Smooth muscle cell (in vitro differentiated cells): ENCODE measurements at regions not wholly inside any gene's neighbourhood (a gene's known extent, or its start where the extent isn't known, plus 50 kb on each side); places are given as distances from the start of the nearest gene placed in this dataset.
A peak's percentile ranks its signal among the peaks of the same experiment; 100 is the strongest.

Experiments
- DNase-seq: peaks from one replicate; lab custom pipeline; 2025; ENCODE audit not compliant: unreplicated experiment; lab: John Stamatoyannopoulos, UW
- H2AFZ ChIP-seq: fragments of 200-600 bp; sonication (generic); 2 replicates; pipeline ENCODE4 v1.6.0; 2016; ENCODE audit warnings: antibody characterized with exemption, low read depth, mild to moderate bottlenecking
- H3F3A ChIP-seq: fragments of 200-600 bp; sonication (generic); 2 replicates; pipeline ENCODE4 v1.6.0; 2017; ENCODE audit warnings: antibody characterized with exemption, low read depth
- H3K27ac ChIP-seq: fragments of 200-600 bp; sonication (generic); 2 replicates; pipeline ENCODE4 v1.5.1; 2016; ENCODE audit warnings: low read depth, mild to moderate bottlenecking
- H3K27me3 ChIP-seq: fragments of 200-600 bp; sonication (generic); 2 replicates; pipeline ENCODE4 v1.6.1; 2016; ENCODE audit warnings: low read depth, mild to moderate bottlenecking
- H3K36me3 ChIP-seq: fragments of 200-600 bp; sonication (generic); 2 replicates; pipeline ENCODE4 v1.5.1; 2016; ENCODE audit warnings: low read depth
- H3K4me1 ChIP-seq: fragments of 200-600 bp; sonication (generic); 2 replicates; pipeline ENCODE4 v1.5.1; 2016; ENCODE audit warnings: low read depth
- H3K4me2 ChIP-seq: fragments of 200-600 bp; sonication (generic); 2 replicates; pipeline ENCODE4 v1.6.0; 2016; ENCODE audit warnings: mild to moderate bottlenecking
- H3K4me3 ChIP-seq: fragments of 200-600 bp; sonication (generic); 2 replicates; pipeline ENCODE4 v1.5.1; 2016; ENCODE audit warnings: mild to moderate bottlenecking
- H3K79me2 ChIP-seq: fragments of 200-600 bp; sonication (generic); 2 replicates; pipeline ENCODE4 v1.6.0; 2016; ENCODE audit warnings: low read depth, mild to moderate bottlenecking
- H3K9ac ChIP-seq: fragments of 200-600 bp; sonication (generic); 2 replicates; pipeline ENCODE4 v1.6.0; 2016; ENCODE audit warnings: low read depth
- H3K9me3 ChIP-seq: fragments of 200-600 bp; sonication (generic); replicated peaks from 2 replicates; pipeline ENCODE4 v1.5.1; 2016; ENCODE audit warnings: low read depth
- H4K20me1 ChIP-seq: fragments of 200-600 bp; sonication (generic); 2 replicates; pipeline ENCODE4 v1.6.0; 2016; ENCODE audit warnings: low read depth
- WGBS: methylation state at CpG from one replicate; pipeline ENCODE4 v1.1.7; 2016; ENCODE audit warnings: low lambda C conversion rate; 5-methylcytosine and 5-hydroxymethylcytosine counted together
- TF ChIP-seq, protein P1 (sequence below): fragments of 200-600 bp; sonication (generic); IDR thresholded peaks from 2 replicates; pipeline ENCODE4 v1.5.1; 2017; ENCODE audit warnings: borderline replicate concordance, mild to moderate bottlenecking, antibody characterized with exemption; ENCODE audit not compliant: insufficient read depth, poor library complexity, severe bottlenecking

DNA sequence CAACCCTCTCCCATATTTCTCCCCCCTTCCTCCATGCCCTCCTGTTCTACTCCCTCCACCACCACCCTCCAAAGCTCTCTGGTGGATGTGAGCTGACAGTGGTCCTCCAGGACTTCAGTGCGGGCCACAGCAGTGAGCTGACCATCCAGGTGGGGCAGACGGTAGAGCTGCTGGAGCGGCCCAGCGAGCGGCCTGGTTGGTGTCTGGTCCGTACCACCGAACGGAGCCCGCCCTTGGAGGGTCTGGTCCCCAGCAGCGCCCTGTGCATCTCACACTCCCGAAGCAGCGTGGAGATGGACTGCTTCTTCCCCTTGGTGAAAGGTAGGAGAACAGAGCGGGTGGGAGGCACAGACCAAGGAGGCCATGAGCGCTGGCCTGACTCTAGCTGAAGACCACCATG is 167.5 kb upstream of the UMPS start:
- no peaks in the 10 kb centered on the region for H3K27me3 ChIP-seq
- DNase-seq: no peak
- H3F3A ChIP-seq: peaks cover 16% of the 10 kb centered on the region
- no peaks in the 10 kb centered on the region for H3K79me2 ChIP-seq
- H2AFZ ChIP-seq: no peak overlapping the region
- TF ChIP-seq, protein P1, sequence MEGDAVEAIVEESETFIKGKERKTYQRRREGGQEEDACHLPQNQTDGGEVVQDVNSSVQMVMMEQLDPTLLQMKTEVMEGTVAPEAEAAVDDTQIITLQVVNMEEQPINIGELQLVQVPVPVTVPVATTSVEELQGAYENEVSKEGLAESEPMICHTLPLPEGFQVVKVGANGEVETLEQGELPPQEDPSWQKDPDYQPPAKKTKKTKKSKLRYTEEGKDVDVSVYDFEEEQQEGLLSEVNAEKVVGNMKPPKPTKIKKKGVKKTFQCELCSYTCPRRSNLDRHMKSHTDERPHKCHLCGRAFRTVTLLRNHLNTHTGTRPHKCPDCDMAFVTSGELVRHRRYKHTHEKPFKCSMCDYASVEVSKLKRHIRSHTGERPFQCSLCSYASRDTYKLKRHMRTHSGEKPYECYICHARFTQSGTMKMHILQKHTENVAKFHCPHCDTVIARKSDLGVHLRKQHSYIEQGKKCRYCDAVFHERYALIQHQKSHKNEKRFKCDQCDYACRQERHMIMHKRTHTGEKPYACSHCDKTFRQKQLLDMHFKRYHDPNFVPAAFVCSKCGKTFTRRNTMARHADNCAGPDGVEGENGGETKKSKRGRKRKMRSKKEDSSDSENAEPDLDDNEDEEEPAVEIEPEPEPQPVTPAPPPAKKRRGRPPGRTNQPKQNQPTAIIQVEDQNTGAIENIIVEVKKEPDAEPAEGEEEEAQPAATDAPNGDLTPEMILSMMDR: no peak
- no peaks in the 10 kb centered on the region for H4K20me1 ChIP-seq
- H3K9ac ChIP-seq: no peak overlapping the region
- no peaks in the 10 kb centered on the region for H3K36me3 ChIP-seq
- H3K4me2 ChIP-seq: no peak overlapping the region
- H3K4me1 ChIP-seq: no peaks in the 10 kb centered on the region
- 99% methylated on average over 14 of the region's 14 CpGs for WGBS
- H3K27ac ChIP-seq: no peak overlapping the region
- H3K4me3 ChIP-seq: no peak overlapping the region
- no peaks in the 10 kb centered on the region for H3K9me3 ChIP-seq

DNA sequence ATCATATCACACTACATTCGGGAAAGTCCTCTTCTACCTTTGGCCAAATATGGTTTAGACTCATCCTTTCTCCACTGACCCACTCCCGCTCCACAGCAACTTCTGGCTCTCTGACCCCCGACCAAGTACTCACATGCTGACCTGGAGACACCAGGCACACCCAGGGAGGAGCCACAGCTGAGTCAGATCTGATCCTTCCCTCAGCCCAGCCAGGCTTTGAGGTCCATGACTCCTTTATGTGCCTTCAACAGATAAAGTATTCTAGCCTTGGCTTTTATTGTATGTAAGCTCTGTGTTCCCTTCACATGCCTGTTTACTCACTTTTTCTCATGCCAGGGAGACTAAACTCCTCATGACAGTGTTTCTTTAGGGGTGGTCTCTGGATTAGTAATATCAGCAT is 166.9 kb upstream of the UMPS start:
- DNase-seq: no peak
- H3K27ac ChIP-seq: no peak overlapping the region
- no peaks in the 10 kb centered on the region for H4K20me1 ChIP-seq
- H3K4me3 ChIP-seq: no peak overlapping the region
- no peaks in the 10 kb centered on the region for H3K4me1 ChIP-seq
- no peak overlapping the region for H3K4me2 ChIP-seq
- peaks cover 12% of the 10 kb centered on the region for H3F3A ChIP-seq
- no peaks in the 10 kb centered on the region for H3K27me3 ChIP-seq
- H3K9me3 ChIP-seq: no peaks in the 10 kb centered on the region
- no peak overlapping the region for H2AFZ ChIP-seq
- no peaks in the 10 kb centered on the region for H3K79me2 ChIP-seq
- H3K9ac ChIP-seq: no peak overlapping the region
- TF ChIP-seq, protein P1: no peak
- WGBS: 76% methylated on average over 3 of the region's 3 CpGs
- no peaks in the 10 kb centered on the region for H3K36me3 ChIP-seq

DNA sequence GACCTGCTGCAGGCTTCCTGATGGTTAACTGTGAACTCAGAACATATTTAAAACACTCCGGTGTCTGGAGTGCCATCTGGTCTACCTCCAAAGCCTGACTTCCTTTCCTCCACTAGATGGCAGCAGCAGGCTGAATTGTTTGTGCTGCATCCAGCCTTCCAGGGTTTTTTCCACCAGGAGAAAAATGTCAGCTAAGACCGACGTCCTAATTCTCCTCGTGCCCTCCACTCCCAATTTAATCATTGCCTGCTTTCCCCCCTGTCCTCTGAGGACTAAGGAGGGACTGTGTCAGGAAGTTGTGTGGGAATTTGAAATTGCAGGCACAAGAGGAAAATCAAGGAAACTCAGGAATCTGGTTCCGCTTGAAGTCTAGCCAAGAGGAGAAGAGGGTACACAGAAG is 165.2 kb upstream of the UMPS start:
- Histone ChIP-seq H3K27ac (no peak overlapping the region), H3K36me3 (no peaks in the 10 kb centered on the region), H3K79me2 (no peaks in the 10 kb centered on the region), H3K27me3 (no peaks in the 10 kb centered on the region), H2AFZ (no peak overlapping the region), H4K20me1 (no peaks in the 10 kb centered on the region), H3F3A (peaks cover 6% of the 10 kb centered on the region), H3K4me2 (peak overlapping the region; percentile 62), H3K4me3 (no peak overlapping the region), H3K9ac (no peak overlapping the region), H3K9me3 (no peaks in the 10 kb centered on the region), H3K4me1 (no peaks in the 10 kb centered on the region)
- 26% methylated on average over 5 of the region's 5 CpGs for WGBS
- TF ChIP-seq, protein P1: peak; percentile 86
- peak; percentile 12 for DNase-seq

DNA sequence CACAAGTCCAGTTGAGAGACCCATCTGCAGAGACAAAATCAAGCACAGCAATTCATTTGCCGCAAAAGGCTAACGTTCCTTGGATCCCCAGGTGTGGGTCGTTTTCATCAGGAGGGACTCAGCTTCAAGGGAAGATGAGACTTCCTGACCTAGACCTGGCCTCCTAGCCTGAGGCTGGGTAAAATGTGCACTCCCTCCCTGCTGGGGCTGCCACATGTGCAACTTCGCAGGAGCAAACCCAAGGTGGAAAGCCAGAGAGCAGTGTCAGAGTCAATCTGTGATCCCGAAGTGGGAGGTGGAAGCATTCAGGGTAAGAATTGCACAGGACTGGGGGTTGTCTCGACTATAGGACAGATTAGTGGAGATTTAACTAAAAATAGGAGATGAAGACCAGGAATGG is 164.7 kb upstream of the UMPS start:
- peak overlapping the region; percentile 62 for H3K4me2 ChIP-seq
- H3K9me3 ChIP-seq: no peaks in the 10 kb centered on the region
- no peaks in the 10 kb centered on the region for H3K4me1 ChIP-seq
- no peaks in the 10 kb centered on the region for H4K20me1 ChIP-seq
- no peak overlapping the region for H2AFZ ChIP-seq
- peaks cover 6% of the 10 kb centered on the region for H3F3A ChIP-seq
- no peaks in the 10 kb centered on the region for H3K79me2 ChIP-seq
- H3K4me3 ChIP-seq: no peak overlapping the region
- no peak overlapping the region for H3K9ac ChIP-seq
- TF ChIP-seq, protein P1: no peak
- WGBS: 56% methylated on average over 6 of the region's 6 CpGs
- no peaks in the 10 kb centered on the region for H3K36me3 ChIP-seq
- no peak overlapping the region for H3K27ac ChIP-seq
- no peak for DNase-seq
- H3K27me3 ChIP-seq: no peaks in the 10 kb centered on the region
